ENCODE measurements at regions not wholly inside any gene's neighbourhood (a gene's known extent, or its start where the extent isn't known, plus 50 kb on each side); places are given as distances from the start of the nearest gene placed in this dataset.

DNA sequence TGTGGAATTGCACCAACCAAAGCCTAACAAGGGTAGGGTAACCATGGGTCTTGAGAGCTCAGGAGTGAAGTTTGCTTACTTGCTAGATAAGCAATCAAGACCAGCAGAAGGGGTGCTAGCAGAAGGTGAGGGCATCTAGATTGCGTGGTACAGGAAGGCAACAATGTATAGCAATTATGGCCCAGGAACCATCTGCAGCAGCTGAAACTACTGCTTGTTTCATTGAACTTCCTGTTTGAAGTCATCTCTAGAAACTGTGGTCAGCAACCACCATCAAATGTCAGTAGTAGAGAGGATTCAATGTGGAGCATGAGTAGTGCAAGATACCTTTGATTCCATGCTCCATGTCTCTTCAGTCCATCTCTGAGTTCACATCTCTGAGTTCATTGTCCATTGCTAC is 462.1 kb upstream of the GRAMD2B start:
- no peaks in the 10 kb centered on the region for H3K27me3 ChIP-seq
- H3K4me1 ChIP-seq, result no peaks in the 10 kb centered on the region
- no peaks in the 10 kb centered on the region for H3K36me3 ChIP-seq
- no peak for TF ChIP-seq POLR2A (IDR thresholded peaks at IDR 0.05)
- no peak overlapping the region for H3K4me3 ChIP-seq
- DNase-seq, result no peak
- H3K27ac ChIP-seq, result no peak overlapping the region
- intact Hi-C loops (cut with DNase I), result no loop called here
- WGBS, 4 donors, result 63 to 90% (median 78%) methylated on average over 1 of the region's 1 CpG
- no peaks in the 10 kb centered on the region for H3K9me3 ChIP-seq
- no peak for ATAC-seq

- Histone ChIP-seq H3K4me3 (no peak overlapping the region), H3K36me3 (no peaks in the 10 kb centered on the region), H3K27ac (no peak overlapping the region), H3K4me1 (no peaks in the 10 kb centered on the region), H3K27me3 (no peaks in the 10 kb centered on the region), H3K9me3 (no peaks in the 10 kb centered on the region)
- ATAC-seq (no peak), DNase-seq (no peak)
- TF ChIP-seq POLR2A (IDR thresholded peaks at IDR 0.05), result no peak
- no peak for TF ChIP-seq CTCF (IDR thresholded peaks at IDR 0.05)
- WGBS, 4 donors, result 93 to 97% (median 95%) methylated on average over 4 of the region's 4 CpGs
- intact Hi-C loops (cut with DNase I), result no loop called here
Measured at GRCh38 chr5:125965577-125965976, 457.6 kb upstream of the GRAMD2B start.

DNA sequence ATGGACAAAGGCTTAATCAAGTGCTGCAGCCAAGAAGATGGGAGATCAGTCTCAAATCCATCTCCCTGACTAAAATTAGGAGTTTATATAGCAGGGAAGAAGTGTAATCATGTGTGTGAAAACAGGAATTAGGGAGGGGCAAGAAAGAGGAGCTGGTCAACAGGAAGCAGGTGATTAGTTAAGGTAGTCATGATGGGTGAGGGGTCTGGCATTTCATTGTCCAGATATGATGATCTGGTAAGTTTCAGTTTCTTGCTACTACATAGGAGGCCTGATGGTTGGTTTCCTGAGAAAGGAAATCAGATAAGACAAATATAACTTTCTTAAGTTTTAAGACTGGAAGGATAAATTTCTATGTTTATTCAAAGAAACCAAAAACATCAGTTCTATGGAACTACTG is 455.6 kb upstream of the GRAMD2B start:
- ATAC-seq (no peak), DNase-seq (no peak)
- intact Hi-C loops (cut with DNase I), result no loop called here
- TF ChIP-seq CTCF (IDR thresholded peaks at IDR 0.05), result no peak
- TF ChIP-seq POLR2A (IDR thresholded peaks at IDR 0.05), result no peak
- no peaks in the 10 kb centered on the region for H3K27me3 ChIP-seq
- H3K4me1 ChIP-seq, result no peaks in the 10 kb centered on the region
- H3K36me3 ChIP-seq, result no peaks in the 10 kb centered on the region
- no peaks in the 10 kb centered on the region for H3K9me3 ChIP-seq
- no peak overlapping the region for H3K27ac ChIP-seq
- no peak overlapping the region for H3K4me3 ChIP-seq

DNA sequence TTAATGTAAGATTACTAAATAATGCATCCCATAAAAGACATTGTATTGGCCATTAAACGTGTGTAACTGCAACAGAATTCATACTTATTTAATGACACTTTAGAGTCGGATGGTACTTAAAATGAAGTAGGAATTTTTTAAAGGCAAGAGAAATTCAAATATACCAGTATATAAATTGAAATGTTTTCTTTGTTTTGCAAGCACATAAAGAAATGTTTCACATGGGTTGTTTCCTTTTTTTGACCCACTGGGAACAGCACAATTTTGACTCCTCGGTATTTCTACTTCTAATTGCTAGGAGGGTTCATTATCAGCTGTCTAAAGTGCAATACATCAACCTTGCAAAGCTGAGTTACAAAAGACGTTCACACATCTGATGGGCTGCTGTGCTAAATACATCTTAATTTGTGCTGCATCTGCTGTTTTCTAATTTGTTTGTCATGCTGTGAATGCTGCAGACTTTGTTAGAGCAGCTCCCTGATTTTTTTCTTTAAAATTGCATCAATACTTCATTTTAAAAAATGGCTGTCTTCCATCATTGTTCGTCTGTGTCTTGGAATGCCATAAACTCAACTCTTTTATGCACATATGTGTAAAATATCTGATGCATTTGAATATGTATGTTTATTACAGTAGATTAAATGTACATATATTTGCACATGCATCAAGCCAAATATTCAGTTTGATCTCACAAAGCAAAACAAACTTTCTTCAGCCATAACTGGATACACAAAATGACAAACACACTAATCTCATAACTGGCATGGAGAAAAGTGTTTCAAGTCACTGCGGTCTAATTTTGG is 454.0 kb upstream of the GRAMD2B start:
- WGBS, 4 donors, result 78 to 85% (median 83%) methylated on average over 6 of the region's 6 CpGs
- Histone ChIP-seq H3K4me3 (no peak overlapping the region), H3K27ac (no peak overlapping the region), H3K27me3 (no peaks in the 10 kb centered on the region), H3K36me3 (no peaks in the 10 kb centered on the region), H3K4me1 (no peaks in the 10 kb centered on the region), H3K9me3 (no peaks in the 10 kb centered on the region)
- no peak for DNase-seq
- TF ChIP-seq POLR2A (IDR thresholded peaks at IDR 0.05) (no peak), CTCF (IDR thresholded peaks at IDR 0.05) (no peak)
- intact Hi-C loops (cut with DNase I), result no loop called here
- no peak for ATAC-seq

DNA sequence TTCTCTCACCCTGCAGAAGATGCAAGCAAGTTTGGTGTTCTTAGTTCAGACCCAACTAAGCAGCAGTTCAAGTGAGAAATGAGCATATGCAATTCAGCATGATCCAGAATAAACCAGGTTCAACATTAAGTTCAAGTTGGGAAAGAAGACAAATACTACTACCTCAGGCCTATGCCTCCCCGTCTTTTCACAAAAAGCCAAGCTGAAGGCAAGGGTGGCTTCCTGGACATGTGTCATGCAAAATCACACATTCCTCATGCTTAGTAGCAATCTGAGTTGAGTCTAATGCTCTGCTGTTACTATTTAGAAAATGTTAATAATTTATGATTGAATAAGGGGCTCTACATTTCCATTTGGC is 453.4 kb upstream of the GRAMD2B start:
- no peak for ATAC-seq
- 93 to 100% (median 96%) methylated on average over 1 of the region's 1 CpG for WGBS, 4 donors

More for the DNA sequence above, 453.4 kb upstream of the GRAMD2B start:
- H3K36me3 ChIP-seq, result no peaks in the 10 kb centered on the region
- DNase-seq, result no peak
- no peak overlapping the region for H3K4me3 ChIP-seq
- TF ChIP-seq CTCF (IDR thresholded peaks at IDR 0.05) (no peak), POLR2A (IDR thresholded peaks at IDR 0.05) (no peak)
- intact Hi-C loops (cut with DNase I), result no loop called here
- no peaks in the 10 kb centered on the region for H3K4me1 ChIP-seq
- no peak overlapping the region for H3K27ac ChIP-seq
- H3K27me3 ChIP-seq, result no peaks in the 10 kb centered on the region
- no peaks in the 10 kb centered on the region for H3K9me3 ChIP-seq
